HEK293 (cell line): ENCODE measurements at regions not wholly inside any gene's neighbourhood (a gene's known extent, or its start where the extent isn't known, plus 50 kb on each side); places are given as distances from the start of the nearest gene placed in this dataset.

Source experiments
- CTCF ChIA-PET: fragments of 350-600 bp; formaldehyde crosslinking; extraction: SDS; loops from one replicate; lab custom pipeline; 2021; ENCODE audit warnings: antibody characterized with exemption; lab: Yijun Ruan, JAX
- POLR2A ChIA-PET: fragments of 300-600 bp; formaldehyde crosslinking; extraction: SDS; loops from one replicate; lab custom pipeline; 2020; ENCODE audit warnings: antibody characterized with exemption, inconsistent platforms; lab: Yijun Ruan, JAX
- H3K27ac ChIP-seq: fragments of 200-500 bp; sonication (Bioruptor generic); 2 replicates; pipeline ENCODE4 v1.5.1; 2014; ENCODE audit warnings: low read depth, low read length, control low read depth, inconsistent platforms; ENCODE audit errors: extremely low read depth
- H3K36me3 ChIP-seq, 2 experiments: fragments of 200-500 bp in 1 of 2; sonication (Bioruptor generic) in 1 of 2; 1 replicate in 1 of 2; 2 replicates in 1 of 2; pipeline ENCODE4 v1.5.1; 2014 to 2017; ENCODE audit warnings: inconsistent platforms in 2 of 2, low read length in 2 of 2; ENCODE audit not compliant: control insufficient read depth in 2 of 2, insufficient read depth in 1 of 2
- H3K4me1 ChIP-seq: fragments of 200-500 bp; sonication (Bioruptor generic); 2 replicates; pipeline ENCODE4 v1.5.1; 2014; ENCODE audit warnings: mild to moderate bottlenecking, low read length, inconsistent platforms; ENCODE audit not compliant: control insufficient read depth, insufficient read depth
- H3K4me3 ChIP-seq: 2 replicates; pipeline ENCODE4 v1.5.1; 2011; ENCODE audit warnings: low read depth, mild to moderate bottlenecking, control low read depth, low read length, moderate library complexity
- H3K9me3 ChIP-seq: fragments of 200-500 bp; sonication (Bioruptor generic); 2 replicates; pipeline ENCODE4 v1.5.1; 2014; ENCODE audit warnings: low read depth, low read length, inconsistent platforms; ENCODE audit not compliant: control insufficient read depth, insufficient read depth
- PATZ1 ChIP-seq: fragments of 450-650 bp; formaldehyde crosslinking; IDR thresholded peaks from 2 replicates; pipeline ENCODE4 v1.5.1; 2016; ENCODE audit warnings: missing biosample characterization, missing genetic modification characterization
- PRDM10 ChIP-seq: fragments of 450-650 bp; formaldehyde crosslinking; IDR thresholded peaks from 2 replicates; pipeline ENCODE4 v1.5.1; 2016; ENCODE audit warnings: missing biosample characterization, missing genetic modification characterization
- RBAK ChIP-seq: fragments of 450-650 bp; formaldehyde crosslinking; IDR thresholded peaks from 2 replicates; pipeline ENCODE4 v1.5.1; 2016; ENCODE audit warnings: missing biosample characterization, missing genetic modification characterization
- SP3 ChIP-seq: fragments of 450-650 bp; formaldehyde crosslinking; IDR thresholded peaks from 2 replicates; pipeline ENCODE4 v1.5.1; 2016; ENCODE audit warnings: missing biosample characterization, missing genetic modification characterization
- TCF7L2 ChIP-seq: IDR thresholded peaks from 2 replicates; pipeline ENCODE4 v1.6.1; 2011; ENCODE audit warnings: low read depth, mild to moderate bottlenecking, inconsistent platforms, low read length, moderate library complexity, borderline replicate concordance
- WT1 ChIP-seq: fragments of 450-650 bp; formaldehyde crosslinking; IDR thresholded peaks from 2 replicates; pipeline ENCODE4 v1.5.1; 2016; ENCODE audit warnings: missing biosample characterization, missing genetic modification characterization
- ZBTB44 ChIP-seq: fragments of 450-650 bp; IDR thresholded peaks from 2 replicates; pipeline ENCODE4 v1.5.1; 2018; ENCODE audit warnings: missing biosample characterization, mild to moderate bottlenecking, missing genetic modification characterization
- ZBTB8A ChIP-seq: fragments of 450-650 bp; formaldehyde crosslinking; IDR thresholded peaks from 2 replicates; pipeline ENCODE4 v1.5.1; 2016; ENCODE audit warnings: missing biosample characterization, missing genetic modification characterization
- ZNF19 ChIP-seq: fragments of 450-650 bp; formaldehyde crosslinking; IDR thresholded peaks from 2 replicates; pipeline ENCODE4; 2016; ENCODE audit warnings: missing biosample characterization, missing genetic modification characterization, low read depth
- ZNF248 ChIP-seq: fragments of 450-650 bp; formaldehyde crosslinking; IDR thresholded peaks from 2 replicates; pipeline ENCODE4 v1.5.1; 2017; ENCODE audit warnings: missing biosample characterization, missing genetic modification characterization
- ZNF280C ChIP-seq: fragments of 450-650 bp; formaldehyde crosslinking; IDR thresholded peaks from 2 replicates; pipeline ENCODE4 v1.5.1; 2016; ENCODE audit warnings: missing biosample characterization, missing genetic modification characterization
- ZNF324 ChIP-seq: fragments of 450-650 bp; formaldehyde crosslinking; IDR thresholded peaks from 2 replicates; pipeline ENCODE4 v1.5.1; 2016; ENCODE audit warnings: missing biosample characterization, missing genetic modification characterization
- ZNF473 ChIP-seq: fragments of 450-650 bp; formaldehyde crosslinking; IDR thresholded peaks from 2 replicates; pipeline ENCODE4 v1.5.1; 2017; ENCODE audit warnings: missing biosample characterization, missing genetic modification characterization
- ZNF561 ChIP-seq: fragments of 450-650 bp; IDR thresholded peaks from 2 replicates; pipeline ENCODE4 v1.5.1; 2018; ENCODE audit warnings: missing biosample characterization, missing genetic modification characterization, borderline replicate concordance
- ZNF571 ChIP-seq: fragments of 450-650 bp; formaldehyde crosslinking; IDR thresholded peaks from 2 replicates; pipeline ENCODE4 v1.5.0; 2017; ENCODE audit warnings: missing biosample characterization, missing genetic modification characterization
- ZNF580 ChIP-seq: fragments of 450-650 bp; formaldehyde crosslinking; IDR thresholded peaks from 2 replicates; pipeline ENCODE4 v1.5.1; 2016; ENCODE audit warnings: missing biosample characterization, missing genetic modification characterization
- ZNF596 ChIP-seq: fragments of 450-650 bp; IDR thresholded peaks from 2 replicates; pipeline ENCODE4 v1.5.0; 2018; ENCODE audit warnings: missing biosample characterization, mild to moderate bottlenecking, missing genetic modification characterization, moderate library complexity
- ZNF664 ChIP-seq: fragments of 450-650 bp; formaldehyde crosslinking; IDR thresholded peaks from 2 replicates; pipeline ENCODE4 v1.5.1; 2016; ENCODE audit warnings: missing biosample characterization, missing genetic modification characterization
- ZNF692 ChIP-seq: fragments of 450-650 bp; formaldehyde crosslinking; IDR thresholded peaks from 2 replicates; pipeline ENCODE4 v1.5.1; 2016; ENCODE audit warnings: missing biosample characterization, missing genetic modification characterization
- ZNF704 ChIP-seq: fragments of 450-650 bp; formaldehyde crosslinking; IDR thresholded peaks from 2 replicates; pipeline ENCODE4 v1.5.1; 2016; ENCODE audit warnings: missing biosample characterization, missing genetic modification characterization
- ZNF776 ChIP-seq: fragments of 450-650 bp; formaldehyde crosslinking; IDR thresholded peaks from 2 replicates; pipeline ENCODE4 v1.5.0; 2017; ENCODE audit warnings: missing biosample characterization, missing genetic modification characterization, borderline replicate concordance

GRCh38 chr12:31797230-31797872, 68.5 kb upstream of the AMN1 start:
- H3K4me3 ChIP-seq = no peak overlapping the region
- TF ChIP-seq ZNF19 (tag by site-specific recombination) (no peak), ZNF580 (tag by site-specific recombination) (no peak), ZNF664 (no peak), ZNF692 (tag by site-specific recombination) (0 out of 2 replicates have a peak, but pooled peaks have one; percentile 33), ZNF776 (tag by site-specific recombination) (no peak), PRDM10 (tag by site-specific recombination) (peak; percentile 36; the same call in 1 of the 2 replicates), RBAK (no peak)
- TF ChIP-seq, all 188 proteins: peak for 2
- H3K27ac ChIP-seq = no peak overlapping the region
- ChIA-PET POLR2A (no interaction called here), CTCF (interaction anchor here (0.7 kb wide), 1 partner anchor 25 kb away, joined by 3 read pairs; no protein-coding TSS in a partner anchor)
- no peaks in the 10 kb centered on the region for H3K9me3 ChIP-seq
- no peaks in the 10 kb centered on the region for H3K4me1 ChIP-seq
- no peaks in the 10 kb centered on the region for H3K36me3 ChIP-seq

- Histone ChIP-seq H3K27ac (no peak overlapping the region), H3K36me3 (no peaks in the 10 kb centered on the region), H3K4me1 (no peaks in the 10 kb centered on the region), H3K9me3 (no peaks in the 10 kb centered on the region), H3K4me3 (no peak overlapping the region)
- CTCF ChIA-PET = interaction anchor here (0.7 kb wide), 1 partner anchor 24 kb away, joined by 3 read pairs; no protein-coding TSS in a partner anchor
- POLR2A ChIA-PET = no interaction called here
- no peak for TF ChIP-seq ZNF561 (tag by site-specific recombination)
- no peak for TF ChIP-seq SP3
- TF ChIP-seq WT1 (tag by site-specific recombination) = no peak
- no peak for TF ChIP-seq PATZ1 (tag by site-specific recombination)
- no peak for TF ChIP-seq ZNF571 (tag by site-specific recombination)
- no peak for TF ChIP-seq ZBTB44 (tag by site-specific recombination)
- no peak for TF ChIP-seq TCF7L2
- TF ChIP-seq ZNF704 = no peak
- TF ChIP-seq ZBTB8A (tag by site-specific recombination) = no peak
- no peak for TF ChIP-seq ZNF324 (tag by site-specific recombination)
- TF ChIP-seq ZNF473 (tag by site-specific recombination) = no peak
- no peak for TF ChIP-seq ZNF596 (tag by site-specific recombination)
- no peak for TF ChIP-seq ZNF280C (tag by site-specific recombination)
- no peak for TF ChIP-seq ZNF248 (tag by site-specific recombination)
These were observed 67.6 kb upstream of the AMN1 start for GRCh38 chr12:31796270-31796951.
